ENCODE measurements at regions not wholly inside any gene's neighbourhood (a gene's known extent, or its start where the extent isn't known, plus 50 kb on each side); places are given as distances from the start of the nearest gene placed in this dataset.

DNA sequence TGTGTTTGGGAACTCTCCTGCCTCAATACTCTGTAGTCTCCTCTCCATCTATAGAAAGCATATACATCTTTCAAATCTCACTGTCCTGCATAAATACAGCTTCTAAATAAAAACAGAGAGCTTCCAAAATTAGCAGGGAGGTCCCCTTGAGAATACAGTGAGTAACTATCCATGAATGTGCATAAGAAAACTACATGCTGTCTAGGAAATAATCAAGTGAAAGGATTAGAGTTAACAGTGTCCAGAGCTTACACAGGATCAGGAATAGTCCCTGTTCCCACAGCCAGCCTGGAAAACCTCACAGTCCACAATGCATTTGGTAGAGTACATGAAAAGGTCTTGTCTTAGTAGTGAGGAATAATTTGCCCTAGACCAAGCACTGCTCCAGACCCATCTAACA, 123.0 kb upstream of the POU3F2 start:
- Histone ChIP-seq H2AFZ (ENCODE audit: low read depth) (no peak overlapping the region), H3K4me2 (no peak overlapping the region), H3F3A (replicated peaks; ENCODE audit: insufficient read depth) (no peaks in the 10 kb centered on the region), H3K4me3 (ENCODE audit: low read depth in 2 of 2, low read length in 1 of 2) (no peak overlapping the region), H3K4me1 (ENCODE audit: control insufficient read depth in 1 of 2, insufficient read depth in 2 of 2, low read depth in 1 of 2, low read length in 1 of 2) (no peaks in the 10 kb centered on the region), H3K36me3 (replicated peaks in 1 of 2; ENCODE audit: control insufficient read depth in 1 of 2, insufficient read depth in 2 of 2, low read length in 1 of 2) (no peaks in the 10 kb centered on the region), H3K9me2 (no peaks in the 10 kb centered on the region), H3K9me3 (no peaks in the 10 kb centered on the region), H3K79me2 (ENCODE audit: insufficient read depth) (no peaks in the 10 kb centered on the region), H3K27ac (ENCODE audit: low read depth in 2 of 2, low read length in 1 of 2) (no peak overlapping the region), H4K20me1 (ENCODE audit: insufficient read depth) (no peaks in the 10 kb centered on the region), H3K9ac (no peak overlapping the region), H3K27me3 (ENCODE audit: insufficient read depth) (no peaks in the 10 kb centered on the region)
- ChIA-PET POLR2A (no interaction called here), CTCF (interaction anchor here (1.3 kb wide), 1 partner anchor 13 kb away, joined by 4 read pairs; no protein-coding TSS in a partner anchor)
- TF ChIP-seq ZBTB33 (IDR thresholded peaks at IDR 0.05; ENCODE audit: borderline replicate concordance, low read depth) (no peak), RAD21 (IDR thresholded peaks at IDR 0.05; ENCODE audit: low read length) (no peak), NRF1 (IDR thresholded peaks at IDR 0.05; ENCODE audit: low read depth, low read length) (no peak), GABPA (IDR thresholded peaks at IDR 0.05; ENCODE audit: low read depth) (no peak), FOXM1 (IDR thresholded peaks at IDR 0.05; ENCODE audit: low read depth) (no peak), CHD2 (IDR thresholded peaks at IDR 0.05; ENCODE audit: low read length, partially characterized antibody) (no peak)
- DNase-seq = no peak

DNA sequence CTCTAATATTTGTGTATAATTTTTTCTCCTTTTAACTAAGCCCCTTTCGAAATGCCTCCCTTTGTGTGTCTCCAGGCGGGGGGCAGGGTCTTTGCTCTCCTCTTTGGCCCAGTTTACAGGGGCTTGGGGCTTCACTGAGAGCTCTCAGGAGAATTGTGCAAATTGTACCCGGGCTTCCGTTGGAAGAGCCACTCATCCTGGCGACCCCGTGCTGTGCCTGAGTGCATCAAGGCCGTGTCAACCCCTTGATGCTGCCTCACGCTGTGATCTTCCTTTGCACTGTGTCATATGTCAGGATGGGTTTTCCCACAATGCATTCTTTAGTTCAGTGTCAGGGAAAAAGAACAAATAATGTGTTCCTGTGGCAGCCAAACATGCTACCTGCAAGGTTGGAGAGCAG, 118.0 kb upstream of the POU3F2 start:
- H3K4me2 ChIP-seq = no peak overlapping the region
- POLR2A ChIA-PET = no interaction called here
- H3K27ac ChIP-seq (ENCODE audit: low read depth in 2 of 2, low read length in 1 of 2) = no peak overlapping the region
- no peaks in the 10 kb centered on the region for H4K20me1 ChIP-seq (ENCODE audit: insufficient read depth)
- DNase-seq = no peak
- CTCF ChIA-PET = no interaction called here
- H3K9me3 ChIP-seq = no peaks in the 10 kb centered on the region
- no peak overlapping the region for H2AFZ ChIP-seq (ENCODE audit: low read depth)
- WGBS (ENCODE audit: low lambda C conversion rate) = 65% methylated on average over 6 of the region's 8 CpGs
- no peaks in the 10 kb centered on the region for H3K36me3 ChIP-seq (replicated peaks in 1 of 2; ENCODE audit: control insufficient read depth in 1 of 2, insufficient read depth in 2 of 2, low read length in 1 of 2)
- H3K79me2 ChIP-seq (ENCODE audit: insufficient read depth) = no peaks in the 10 kb centered on the region
- H3K27me3 ChIP-seq (ENCODE audit: insufficient read depth) = no peaks in the 10 kb centered on the region
- no peak overlapping the region for H3K9ac ChIP-seq
- TF ChIP-seq MAX (IDR thresholded peaks at IDR 0.05; ENCODE audit: low read depth) (no peak), PBX3 (IDR thresholded peaks at IDR 0.05) (no peak), RFX5 (IDR thresholded peaks at IDR 0.05; ENCODE audit: low read length) (no peak), GATA2 (CRISPR knock-in tag; IDR thresholded peaks at IDR 0.05) (no peak), RXRA (IDR thresholded peaks at IDR 0.05; ENCODE audit: borderline replicate concordance, low read depth) (no peak), CHD2 (IDR thresholded peaks at IDR 0.05; ENCODE audit: low read length, partially characterized antibody) (no peak), TEAD4 (IDR thresholded peaks at IDR 0.05; ENCODE audit: borderline replicate concordance, insufficient read depth) (no peak), GABPA (IDR thresholded peaks at IDR 0.05; ENCODE audit: low read depth) (no peak), ELF1 (IDR thresholded peaks at IDR 0.05) (no peak), JUND (IDR thresholded peaks at IDR 0.05) (no peak), SIN3A (IDR thresholded peaks at IDR 0.05; ENCODE audit: borderline replicate concordance, low read depth, low read length) (no peak), EP300 (IDR thresholded peaks at IDR 0.05; ENCODE audit: borderline replicate concordance in 1 of 2, low read depth in 1 of 2, low read length in 1 of 2) (no peak), USF1 (IDR thresholded peaks at IDR 0.05; ENCODE audit: borderline replicate concordance, low read depth) (no peak), TCF12 (IDR thresholded peaks at IDR 0.05) (no peak), RAD21 (IDR thresholded peaks at IDR 0.05; ENCODE audit: low read length) (no peak)
- TF ChIP-seq, protein P1, sequence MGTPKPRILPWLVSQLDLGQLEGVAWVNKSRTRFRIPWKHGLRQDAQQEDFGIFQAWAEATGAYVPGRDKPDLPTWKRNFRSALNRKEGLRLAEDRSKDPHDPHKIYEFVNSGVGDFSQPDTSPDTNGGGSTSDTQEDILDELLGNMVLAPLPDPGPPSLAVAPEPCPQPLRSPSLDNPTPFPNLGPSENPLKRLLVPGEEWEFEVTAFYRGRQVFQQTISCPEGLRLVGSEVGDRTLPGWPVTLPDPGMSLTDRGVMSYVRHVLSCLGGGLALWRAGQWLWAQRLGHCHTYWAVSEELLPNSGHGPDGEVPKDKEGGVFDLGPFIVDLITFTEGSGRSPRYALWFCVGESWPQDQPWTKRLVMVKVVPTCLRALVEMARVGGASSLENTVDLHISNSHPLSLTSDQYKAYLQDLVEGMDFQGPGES (IDR thresholded peaks at IDR 0.05; ENCODE audit: low read depth, low read length) = no peak
- H3K9me2 ChIP-seq = no peaks in the 10 kb centered on the region
- no peaks in the 10 kb centered on the region for H3F3A ChIP-seq (replicated peaks; ENCODE audit: insufficient read depth)
- no peak overlapping the region for H3K4me3 ChIP-seq (ENCODE audit: low read depth in 2 of 2, low read length in 1 of 2)
- no peaks in the 10 kb centered on the region for H3K4me1 ChIP-seq (ENCODE audit: control insufficient read depth in 1 of 2, insufficient read depth in 2 of 2, low read depth in 1 of 2, low read length in 1 of 2)
